ENCODE measurements at regions not wholly inside any gene's neighbourhood (a gene's known extent, or its start where the extent isn't known, plus 50 kb on each side); places are given as distances from the start of the nearest gene placed in this dataset.

DNA sequence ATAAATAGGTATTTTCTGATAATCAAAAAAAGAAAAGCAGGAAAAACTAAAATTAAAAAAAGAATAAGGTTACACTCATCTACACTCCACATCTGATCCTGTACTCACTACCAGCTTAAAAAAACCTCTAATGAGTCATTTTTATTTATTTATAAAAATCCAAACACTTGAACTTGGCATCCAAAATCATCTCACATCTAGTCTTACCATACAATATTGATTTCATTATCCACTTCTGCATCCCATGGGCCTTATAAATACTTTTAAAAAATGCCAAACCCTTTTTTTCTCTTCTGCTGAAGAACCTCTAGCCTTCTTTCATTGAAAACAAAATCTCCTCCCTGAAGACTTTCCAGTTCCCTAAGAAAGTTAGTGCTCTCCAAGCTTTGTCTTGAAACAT lies 109.7 kb downstream of the TMTC3 start:
- no peak for DNase-seq

DNA sequence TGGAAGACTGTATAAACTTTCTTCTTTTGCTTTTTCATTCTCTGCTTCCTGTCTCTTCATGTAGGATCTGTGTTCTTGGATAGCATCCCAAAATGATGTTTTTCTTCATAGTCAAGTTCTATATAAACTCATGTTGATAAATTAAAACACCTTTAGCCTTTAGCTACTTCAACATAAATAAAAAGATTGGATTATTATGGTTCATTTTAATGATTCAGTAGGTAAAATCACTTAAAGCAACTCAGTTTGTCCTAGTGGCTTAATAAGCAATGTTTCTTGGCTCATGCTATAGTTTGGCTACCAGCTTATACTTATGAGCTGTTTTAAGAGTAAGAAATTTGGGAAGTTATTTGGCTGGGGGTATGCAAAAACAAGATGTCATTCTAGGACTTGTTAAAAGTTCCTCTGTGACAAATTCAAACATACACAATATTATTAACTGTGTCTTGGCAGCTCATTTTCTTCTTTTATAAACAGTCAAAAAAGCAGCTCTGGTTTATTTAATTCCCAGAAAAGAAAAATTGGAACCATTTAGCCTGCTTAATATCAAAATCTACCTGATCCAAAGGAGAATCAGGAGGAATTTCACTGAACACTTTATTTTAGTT lies 111.4 kb downstream of the TMTC3 start:
- no peak for DNase-seq

DNA sequence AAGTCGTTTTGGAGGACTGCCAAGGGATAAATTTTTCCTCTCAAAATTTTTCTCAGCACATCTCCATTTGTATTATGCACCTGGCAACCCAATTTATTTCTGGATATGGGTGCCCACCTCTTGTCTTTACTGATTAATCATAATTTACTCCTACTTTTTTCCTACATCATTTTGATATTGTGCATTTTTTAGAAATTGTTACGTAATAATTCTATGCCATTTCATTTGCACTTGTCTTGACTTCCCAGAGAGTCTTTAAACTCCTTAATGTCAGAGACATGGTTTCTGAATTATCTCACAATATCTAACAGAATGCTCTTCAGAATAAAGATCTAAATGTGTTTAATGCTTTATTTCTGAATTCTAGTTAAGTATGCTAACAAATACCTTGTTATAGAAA lies 113.1 kb downstream of the TMTC3 start:
- DNase-seq = no peak

DNA sequence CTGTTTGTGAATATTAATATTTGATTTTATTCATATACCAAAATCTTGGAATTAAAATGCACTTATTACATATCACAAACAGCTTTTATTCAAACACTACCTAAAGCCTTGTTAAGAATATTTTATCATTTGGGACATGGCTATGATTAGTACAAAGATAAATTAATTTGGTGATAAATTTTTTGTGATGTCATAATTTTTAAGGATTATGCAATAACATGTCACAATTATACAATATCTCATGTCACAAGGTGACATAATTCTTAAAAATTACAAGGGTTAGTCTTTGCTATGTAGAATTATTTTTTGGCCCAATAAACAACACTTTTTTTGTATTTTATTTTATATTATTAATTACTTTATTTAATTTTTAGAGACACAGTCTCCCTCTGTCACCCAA lies 113.7 kb downstream of the TMTC3 start:
- no peak for DNase-seq

DNA sequence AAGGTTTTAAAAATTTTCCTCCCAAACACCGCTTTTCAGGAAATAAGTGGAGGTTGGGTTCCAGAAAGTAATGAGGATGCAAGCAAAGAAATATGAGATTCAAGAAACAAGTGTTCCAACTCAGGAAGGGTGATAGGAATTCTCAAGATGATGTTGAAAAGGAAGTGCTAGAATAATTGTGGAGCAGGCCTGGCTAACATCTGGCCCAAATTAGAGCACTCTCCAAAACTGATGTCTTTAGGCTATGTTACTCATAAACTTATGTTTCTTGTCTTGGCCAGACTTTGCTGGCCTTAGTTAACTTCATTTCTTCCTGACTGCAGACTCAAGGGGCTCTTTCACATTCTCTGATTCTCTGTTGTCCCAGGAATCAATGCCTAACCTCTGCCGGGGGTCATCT lies 116.3 kb downstream of the TMTC3 start:
- DNase-seq = no peak

DNA sequence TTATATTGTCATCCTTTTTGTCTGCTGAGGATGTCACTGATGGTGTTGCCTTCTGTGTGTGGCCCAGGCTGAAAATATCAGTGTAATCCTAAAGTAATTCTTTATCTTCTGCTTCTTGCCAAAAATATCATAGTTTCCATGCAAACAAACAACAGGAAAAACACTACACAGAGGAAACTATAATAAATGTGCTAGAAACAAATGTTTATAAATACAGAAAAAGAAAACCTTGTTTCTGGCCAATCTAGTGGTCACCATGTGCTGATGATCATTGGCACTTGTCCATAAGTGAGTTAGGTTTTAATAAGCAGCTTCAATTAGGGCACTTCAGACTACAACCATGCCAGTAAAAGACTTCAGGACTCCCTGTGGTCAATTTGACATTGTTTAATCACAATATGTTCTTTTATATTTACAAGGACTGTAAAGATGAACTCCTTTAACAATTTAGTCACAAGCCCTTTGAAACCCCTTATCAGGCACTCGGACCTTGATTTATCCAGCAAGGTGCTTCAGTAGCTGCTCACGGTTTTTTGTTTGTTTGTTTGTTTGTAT lies 124.8 kb downstream of the TMTC3 start:
- no peak for DNase-seq

DNA sequence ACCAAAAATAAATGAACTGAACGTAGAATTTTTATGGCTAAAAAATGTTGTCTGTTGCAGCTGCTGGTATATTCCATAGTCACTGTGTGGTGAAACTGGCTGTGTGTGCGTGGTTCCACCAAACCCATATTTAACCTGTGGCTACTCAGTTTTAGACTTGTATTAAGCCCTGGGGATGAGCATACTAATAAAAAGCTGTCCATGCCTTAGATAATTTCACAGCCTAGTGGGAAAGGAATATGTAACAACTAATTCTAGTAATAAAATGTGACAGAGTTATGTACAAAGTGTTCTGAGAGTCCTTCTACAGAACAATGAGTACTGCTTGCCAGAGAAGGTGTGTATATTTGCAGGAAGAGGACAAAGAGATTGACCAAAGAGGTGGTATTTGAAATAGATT lies 125.5 kb downstream of the TMTC3 start:
- DNase-seq = no peak

DNA sequence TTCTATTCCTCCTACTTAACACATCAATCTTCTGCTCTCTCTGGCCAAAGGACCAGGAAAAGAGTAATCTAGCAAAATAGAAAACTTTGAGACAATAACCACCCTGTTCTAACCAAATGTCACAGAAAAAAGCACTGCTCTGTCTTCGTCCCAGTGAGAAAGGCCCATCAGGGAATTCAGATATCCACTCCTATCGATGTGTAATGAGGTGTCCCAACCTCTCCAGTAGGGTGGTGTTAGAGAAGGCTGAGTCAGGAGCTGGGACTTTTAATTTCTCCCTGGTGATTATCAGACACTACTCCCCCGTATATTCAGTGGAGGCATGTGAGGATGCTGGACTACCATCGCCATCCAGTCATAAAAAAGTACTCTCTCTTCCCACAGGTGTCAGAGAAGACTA lies 130.3 kb downstream of the TMTC3 start:
- DNase-seq = no peak

DNA sequence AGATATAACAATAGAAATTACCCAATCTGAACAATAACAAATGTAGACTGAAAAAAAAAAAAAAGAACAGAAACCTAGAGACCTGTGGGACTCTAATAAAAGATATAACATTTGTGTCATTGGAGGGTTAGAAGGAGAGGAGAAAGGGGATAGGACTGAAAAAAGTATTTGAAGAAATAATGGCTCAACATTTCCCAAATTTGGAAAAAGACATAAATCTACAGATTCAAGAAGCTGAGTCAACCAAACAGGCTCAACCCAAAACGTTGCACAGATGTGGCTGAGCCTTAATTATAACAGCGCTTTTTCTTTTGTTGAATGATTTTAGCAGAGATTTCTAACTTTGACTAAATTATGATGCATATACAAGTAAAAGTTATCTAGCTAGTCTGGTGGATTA lies 131.3 kb downstream of the TMTC3 start:
- no peak for DNase-seq

DNA sequence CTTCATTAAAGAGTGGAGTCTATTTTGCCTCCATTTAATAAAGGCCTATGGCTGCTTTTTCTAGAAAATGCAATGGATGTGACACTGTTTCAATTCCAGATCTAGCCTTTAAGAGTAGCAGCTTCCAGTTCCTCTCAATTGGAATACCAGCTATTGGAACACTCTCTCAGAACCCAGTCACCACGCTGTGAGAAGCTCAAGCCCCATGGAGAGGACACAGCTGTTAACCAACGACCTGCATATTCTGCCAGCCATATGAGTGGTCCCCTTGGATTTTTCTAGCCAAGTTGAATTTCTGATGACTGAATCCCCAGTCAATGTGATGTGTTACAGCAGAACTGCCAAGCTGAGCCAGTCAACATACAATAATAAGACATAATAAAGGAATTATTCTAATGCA lies 131.8 kb downstream of the TMTC3 start:
- no peak for DNase-seq

DNA sequence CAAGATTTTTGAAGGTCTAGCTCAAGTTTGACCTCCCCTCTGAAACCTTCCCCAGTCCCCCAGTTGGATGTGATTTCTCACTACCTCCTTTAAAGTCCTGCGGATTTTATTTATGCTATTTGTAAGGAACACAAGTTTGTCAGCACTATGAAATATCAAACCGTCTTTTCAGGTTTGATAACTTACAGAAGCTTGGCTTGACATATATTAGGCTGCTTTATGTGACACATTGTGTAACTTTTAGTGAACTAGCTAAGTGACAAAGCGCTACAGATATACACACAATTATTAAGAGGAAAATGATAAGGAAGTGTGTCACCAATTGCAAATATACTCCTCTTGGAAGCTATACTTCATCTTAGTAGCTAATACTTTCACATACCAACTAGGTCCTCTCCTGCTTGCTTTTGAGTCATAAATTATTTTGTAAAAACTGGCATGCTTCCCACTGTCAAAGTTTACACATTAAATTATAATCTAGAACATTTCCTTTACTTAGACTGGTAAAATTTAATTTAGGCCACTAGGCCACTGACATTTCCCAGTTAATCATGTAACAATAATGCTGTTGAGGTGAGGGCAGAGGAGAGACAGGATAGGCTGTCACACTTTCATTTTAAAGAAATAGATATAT lies 149.5 kb downstream of the TMTC3 start:
- no peak for DNase-seq

DNA sequence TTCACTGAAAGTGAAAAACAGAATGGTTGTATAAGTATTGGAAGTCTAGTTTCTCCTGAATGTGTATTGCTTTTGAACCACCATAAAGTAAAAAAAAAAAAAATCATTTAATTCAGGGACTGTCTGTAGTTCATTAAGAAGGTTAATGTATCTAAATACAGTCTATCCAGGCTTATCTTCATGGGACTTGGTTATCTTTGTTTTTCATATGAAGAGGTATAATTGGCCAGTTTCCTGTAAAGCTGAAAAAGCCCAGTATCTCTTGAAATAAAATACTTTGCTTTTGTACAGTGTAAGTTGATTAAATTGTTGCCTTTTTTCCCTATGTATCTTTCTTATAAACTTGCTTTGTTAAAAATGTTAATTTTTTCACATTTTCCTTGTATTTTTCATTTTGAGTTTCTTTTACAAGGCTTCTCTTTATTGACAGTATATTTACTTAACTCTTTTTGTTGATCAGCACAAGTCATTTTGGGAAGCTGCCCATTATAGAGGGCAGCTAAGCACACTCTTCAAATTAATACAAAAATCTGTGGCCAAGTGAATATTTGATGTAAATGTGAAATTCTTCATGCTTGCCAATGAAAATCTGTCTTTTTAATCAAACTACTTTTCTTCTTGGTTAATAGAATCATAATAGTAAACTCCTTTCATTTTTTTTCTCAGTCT lies 156.0 kb downstream of the TMTC3 start:
- no peak for DNase-seq

DNA sequence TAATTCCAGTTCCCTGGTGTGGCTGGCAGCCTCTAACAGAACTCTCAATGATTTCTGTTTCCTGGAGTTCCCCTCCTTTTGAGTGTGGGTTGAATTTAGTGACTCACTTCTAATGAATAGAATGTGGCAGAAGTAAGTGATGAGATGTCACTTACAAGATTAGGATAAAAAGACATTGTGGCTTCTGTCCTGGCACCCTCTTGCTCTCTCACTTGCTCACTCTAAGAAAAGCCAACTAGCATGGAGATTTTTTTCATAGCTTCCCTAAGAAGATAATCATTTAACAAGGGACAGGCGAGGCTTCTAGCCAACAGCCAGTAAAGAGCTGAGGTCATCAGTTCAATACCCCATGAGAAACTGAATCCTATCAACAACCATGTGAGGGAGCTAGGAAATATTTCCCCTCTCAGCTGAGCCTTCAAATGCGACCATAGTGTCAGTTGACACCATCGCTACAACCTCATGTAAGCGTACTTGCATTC lies 156.7 kb downstream of the TMTC3 start:
- peak; percentile 24 for DNase-seq

DNA sequence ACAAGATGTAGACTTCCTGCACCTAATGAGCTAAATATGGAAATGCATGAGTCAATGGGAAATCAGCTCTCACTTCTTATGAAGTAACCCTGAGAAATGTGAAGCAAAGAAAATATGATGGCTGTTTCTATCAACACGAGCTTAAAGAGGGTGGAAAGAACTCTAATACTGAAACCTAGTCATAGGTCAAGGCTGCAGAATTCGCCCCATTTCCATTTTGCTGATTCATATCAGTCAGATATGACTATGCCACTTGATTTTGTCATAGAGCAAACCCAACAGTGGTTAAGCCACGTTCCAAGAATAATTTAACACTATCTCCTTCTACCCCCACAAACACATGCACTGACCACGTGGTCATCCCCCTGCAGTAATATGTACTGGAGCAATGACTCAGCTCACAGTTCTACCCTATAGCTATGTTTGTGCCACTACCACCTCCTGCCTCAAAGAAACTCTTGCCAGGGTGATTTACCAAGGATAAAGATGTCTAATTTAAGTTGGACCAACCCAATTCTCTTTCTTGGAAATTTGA lies 157.5 kb downstream of the TMTC3 start:
- DNase-seq = no peak

DNA sequence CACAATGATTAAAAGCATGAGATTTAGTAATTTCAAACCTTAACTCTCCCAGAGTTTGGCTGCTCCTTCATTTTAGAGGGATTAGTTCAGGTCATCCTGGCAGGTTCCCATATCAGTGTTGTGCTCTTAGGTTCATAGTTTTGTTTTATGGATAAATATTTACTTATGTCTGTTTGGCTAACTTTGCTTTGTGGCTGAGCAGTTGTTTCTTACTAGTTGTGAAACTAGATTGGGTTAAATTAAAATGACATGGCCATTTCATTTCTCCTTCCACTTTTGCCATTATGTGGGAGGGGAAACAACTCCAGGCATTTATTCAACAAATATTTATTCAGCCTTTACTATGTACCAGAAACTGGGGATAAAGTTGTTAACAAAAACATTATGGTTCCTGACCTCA lies 158.8 kb downstream of the TMTC3 start:
- no peak for DNase-seq

DNA sequence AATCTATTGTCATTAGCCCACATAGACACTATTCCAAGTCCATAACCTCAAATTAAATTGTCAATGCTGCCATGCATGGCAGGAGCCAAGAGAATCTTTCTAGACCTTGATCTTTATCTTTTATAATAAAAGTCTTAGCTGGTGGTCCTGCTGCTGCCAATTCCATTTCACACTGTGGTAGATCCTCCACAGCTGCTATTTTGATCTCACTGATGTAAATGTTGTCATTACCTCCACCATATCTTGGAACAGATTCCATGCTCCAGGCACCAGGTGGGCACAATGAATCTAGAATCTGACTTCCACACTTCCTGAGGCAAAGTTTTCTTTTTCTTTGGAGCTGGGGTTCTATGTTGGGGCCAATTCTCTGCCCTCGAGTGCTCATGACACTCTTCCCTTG lies 161.2 kb downstream of the TMTC3 start:
- DNase-seq = no peak

DNA sequence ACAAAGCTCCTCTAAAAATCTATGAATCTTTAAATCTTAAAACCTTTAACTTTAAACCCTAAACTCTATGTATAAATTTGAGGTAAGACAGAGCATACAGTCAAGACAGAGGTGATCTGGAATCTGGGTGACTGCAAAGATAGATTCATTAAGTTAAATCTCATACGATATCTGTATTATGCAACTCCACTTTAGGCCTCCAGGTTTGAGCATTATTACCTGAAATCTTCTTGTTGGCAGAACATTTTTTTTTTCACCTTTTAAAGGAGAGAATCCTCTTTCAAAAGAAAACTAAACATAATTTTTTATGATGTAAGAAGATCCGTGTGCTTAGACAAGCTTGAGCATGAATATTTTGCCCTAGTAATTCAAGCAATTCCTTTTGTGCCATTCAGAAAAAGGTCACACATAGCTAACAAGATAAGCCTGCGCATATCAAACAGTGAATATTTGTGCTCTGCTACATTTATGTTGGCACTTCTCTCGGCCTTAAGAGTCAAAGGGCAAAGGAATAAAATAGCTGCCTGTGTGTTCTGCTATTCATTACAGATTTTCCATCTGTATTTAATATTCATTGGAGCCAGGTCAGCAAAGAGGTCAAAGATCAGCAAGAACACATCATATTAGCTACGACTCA lies 163.3 kb downstream of the TMTC3 start:
- no peak for DNase-seq

DNA sequence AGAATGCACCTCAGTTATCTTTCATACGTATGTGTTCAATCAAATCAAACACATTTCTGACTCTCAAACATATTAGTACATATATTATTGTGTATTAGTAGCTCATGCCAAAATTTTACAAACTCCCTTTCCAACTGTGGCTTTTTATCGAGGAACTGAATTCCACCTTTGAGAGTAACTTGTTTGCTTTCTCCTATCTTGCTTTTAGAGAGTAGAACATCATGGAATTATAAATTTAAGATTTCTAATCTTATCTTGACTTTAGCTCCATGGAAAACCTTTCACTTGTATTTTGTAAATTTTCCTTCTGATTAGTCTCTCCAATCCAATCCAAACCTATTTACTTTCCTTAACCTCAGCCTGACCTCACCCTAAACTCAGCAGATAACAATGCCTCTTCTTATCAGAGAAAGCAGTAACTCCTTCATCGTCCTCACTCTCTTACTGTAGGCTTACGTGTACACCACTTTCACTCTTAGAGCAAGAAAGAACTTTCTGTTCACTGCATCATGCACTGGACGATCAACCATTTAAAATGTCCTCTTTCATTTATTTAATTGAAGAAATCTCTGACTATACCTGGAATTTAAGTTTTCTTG lies 164.5 kb downstream of the TMTC3 start:
- no peak for DNase-seq

DNA sequence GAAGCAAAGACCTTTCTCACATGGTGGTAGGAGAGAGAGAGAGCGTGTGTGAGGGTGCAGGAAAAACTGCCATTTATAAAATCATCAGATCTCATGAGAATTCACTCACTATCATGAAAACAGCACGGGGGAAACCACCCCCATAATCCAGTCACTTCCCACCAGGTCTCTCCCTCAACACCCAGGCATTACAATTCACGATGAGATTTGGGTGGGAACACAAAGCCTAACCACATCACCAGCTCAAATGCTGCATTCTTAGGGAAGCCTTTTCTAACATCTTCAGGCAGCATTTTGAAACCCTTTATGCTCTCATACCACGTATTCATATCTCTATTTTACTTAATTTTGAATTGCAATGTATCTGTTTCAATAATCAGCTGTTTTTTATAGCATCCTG lies 165.9 kb downstream of the TMTC3 start:
- DNase-seq = no peak

DNA sequence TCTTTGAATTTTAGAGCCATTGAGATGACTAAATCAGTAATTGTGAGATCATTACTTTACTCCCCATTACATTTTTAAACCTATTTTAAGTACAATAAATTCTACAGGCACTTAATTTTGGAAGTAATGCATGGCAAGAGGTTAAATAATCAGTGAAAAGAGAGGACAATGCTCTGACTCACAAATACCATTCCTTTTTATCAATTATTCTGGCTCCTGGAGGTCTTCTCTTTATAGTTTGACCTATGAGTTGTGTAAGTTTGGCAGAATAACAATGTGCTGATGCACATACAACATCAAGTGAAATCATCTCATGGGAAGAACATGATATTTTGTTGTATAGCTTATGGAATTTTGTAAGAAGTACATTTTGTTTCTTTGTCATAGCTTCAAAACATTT lies 166.7 kb downstream of the TMTC3 start:
- no peak for DNase-seq

DNA sequence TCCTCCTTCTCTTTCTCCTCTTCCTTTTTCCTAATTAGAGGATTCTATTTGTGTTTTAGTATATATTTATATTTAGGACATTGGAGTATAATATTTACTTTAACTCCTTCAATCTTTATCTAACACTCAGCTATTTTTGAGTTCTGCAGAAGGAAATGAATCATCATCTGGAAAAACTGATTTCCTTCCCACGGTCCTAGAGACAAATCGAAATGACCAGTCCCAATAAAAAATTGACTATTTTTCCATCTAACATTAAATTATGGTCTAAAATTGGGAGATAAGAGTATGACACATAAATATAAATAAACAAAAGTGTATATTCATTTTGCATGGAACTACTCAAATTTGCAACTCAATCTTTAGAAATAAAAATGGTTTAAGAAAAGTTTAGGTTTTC lies 167.4 kb downstream of the TMTC3 start:
- no peak for DNase-seq

DNA sequence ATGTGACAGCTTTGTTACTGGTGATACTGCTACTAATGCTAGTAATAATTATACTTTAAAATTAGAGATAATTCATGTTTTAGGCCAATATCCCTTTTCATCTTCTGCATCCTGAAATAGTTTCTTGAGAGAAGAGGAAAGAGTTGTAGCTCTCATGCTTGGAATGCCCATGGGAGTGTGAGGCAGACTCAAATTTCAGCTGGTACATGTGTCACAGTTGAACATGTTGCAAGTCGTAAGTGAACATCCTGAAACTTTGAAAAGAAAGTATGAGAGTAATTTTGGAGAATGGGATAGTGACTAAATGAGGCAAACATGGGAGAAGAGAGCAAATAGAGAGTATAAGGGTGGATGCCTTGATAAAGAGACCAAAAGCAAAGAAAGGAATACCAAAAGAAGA lies 168.0 kb downstream of the TMTC3 start:
- no peak for DNase-seq

DNA sequence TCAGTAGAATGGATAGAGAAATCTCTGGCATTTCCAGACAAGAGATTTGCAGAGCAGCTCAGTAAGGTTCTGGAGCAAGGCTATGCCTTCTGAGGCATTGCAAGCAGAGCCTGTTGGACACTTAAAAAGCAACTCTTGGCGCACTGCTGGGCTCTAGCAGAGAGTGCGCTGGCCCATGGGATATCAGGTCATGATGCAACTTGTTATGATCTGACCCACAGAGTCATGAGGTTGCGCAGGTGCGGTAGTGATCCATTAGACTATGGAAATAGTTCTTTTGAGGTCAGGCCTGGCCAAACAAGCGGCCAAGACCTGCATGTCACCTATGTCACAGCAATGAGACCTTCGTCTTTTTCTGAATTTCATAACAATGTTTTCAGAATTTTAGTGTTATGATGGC lies 168.6 kb downstream of the TMTC3 start:
- no peak for DNase-seq

Measured in DMS153 (cell line).